ENCODE measurements at regions not wholly inside any gene's neighbourhood (a gene's known extent, or its start where the extent isn't known, plus 50 kb on each side); places are given as distances from the start of the nearest gene placed in this dataset.
"Not testable (repeated sequence)": the region's sequence is repeated elsewhere in the genome, so short reads cannot be mapped to it uniquely, and the experiment has no call there.

GRCh38 chr3:94616833-94617232 is 554.0 kb downstream of the NSUN3 start:
- H3K9me3 Mint-ChIP-seq = no peaks in the 10 kb centered on the region
- no peak overlapping the region for H3K4me3 Mint-ChIP-seq
- H3K4me1 Mint-ChIP-seq (ENCODE audit: low read depth) = no peaks in the 10 kb centered on the region
- no peaks in the 10 kb centered on the region for H3K27me3 Mint-ChIP-seq (ENCODE audit: insufficient read depth)
- intact Hi-C loops (cut with micrococcal nuclease) = no loop called here
- no peak for DNase-seq (ENCODE audit: low spot score)
- H3K36me3 Mint-ChIP-seq (ENCODE audit: low read depth) = no peaks in the 10 kb centered on the region
- H3K27ac Mint-ChIP-seq = no peak overlapping the region

DNA sequence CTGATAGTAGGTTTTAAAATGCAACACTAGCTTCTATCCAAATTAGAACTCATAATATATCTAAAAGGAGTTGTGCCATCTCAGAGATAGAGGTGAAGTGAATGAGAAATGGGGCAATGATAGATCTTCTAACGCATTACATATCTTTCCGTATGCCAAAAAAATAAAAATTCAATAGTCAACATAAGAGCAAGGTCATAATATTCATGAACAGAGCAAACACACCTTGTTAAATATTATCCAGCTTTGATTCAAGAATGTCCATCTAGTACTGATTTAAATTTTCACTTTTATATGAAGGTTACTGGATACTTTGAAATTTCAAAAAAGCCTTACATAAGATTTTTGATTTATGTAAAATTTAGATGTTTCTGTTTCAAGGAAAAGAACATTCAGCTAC is 554.5 kb downstream of the NSUN3 start:
- no peaks in the 10 kb centered on the region for H3K27me3 Mint-ChIP-seq (ENCODE audit: insufficient read depth)
- intact Hi-C loops (cut with micrococcal nuclease) = no loop called here
- H3K4me1 Mint-ChIP-seq (ENCODE audit: low read depth) = no peaks in the 10 kb centered on the region
- H3K9me3 Mint-ChIP-seq = no peaks in the 10 kb centered on the region
- H3K36me3 Mint-ChIP-seq (ENCODE audit: low read depth) = no peaks in the 10 kb centered on the region
- no peak overlapping the region for H3K4me3 Mint-ChIP-seq
- no peak for DNase-seq (ENCODE audit: low spot score)
- H3K27ac Mint-ChIP-seq = no peak overlapping the region

GRCh38 chr3:94619643-94620042 is 556.8 kb downstream of the NSUN3 start:
- intact Hi-C loops (cut with micrococcal nuclease) = no loop called here

DNA sequence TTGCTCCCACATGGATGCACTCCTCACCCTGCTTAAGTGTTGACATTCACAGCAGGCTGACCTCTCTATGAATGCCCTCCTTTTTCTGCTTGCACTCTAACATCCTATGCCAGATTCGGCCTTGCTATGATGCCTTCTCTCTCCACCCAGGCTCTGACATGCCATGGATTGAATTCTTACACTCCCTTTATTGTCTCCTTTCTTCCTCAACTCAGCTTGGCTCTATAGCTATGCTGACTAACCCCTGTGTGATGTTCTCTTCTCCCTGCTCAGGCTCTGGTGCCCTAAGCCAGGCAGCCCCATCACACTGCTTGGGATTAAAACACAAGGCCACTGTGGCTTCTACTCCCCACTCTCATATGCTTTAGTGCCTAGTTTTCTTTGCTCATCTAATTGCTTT is 563.7 kb downstream of the NSUN3 start:
- H3K4me1 Mint-ChIP-seq (ENCODE audit: low read depth) = no peaks in the 10 kb centered on the region
- H3K4me3 Mint-ChIP-seq = no peak overlapping the region
- H3K36me3 Mint-ChIP-seq (ENCODE audit: low read depth) = no peaks in the 10 kb centered on the region
- DNase-seq (ENCODE audit: low spot score) = no peak
- intact Hi-C loops (cut with micrococcal nuclease) = no loop called here
- H3K27ac Mint-ChIP-seq = no peak overlapping the region
- H3K27me3 Mint-ChIP-seq (ENCODE audit: insufficient read depth) = no peaks in the 10 kb centered on the region
- peaks cover 3% of the 10 kb centered on the region for H3K9me3 Mint-ChIP-seq

More at GRCh38 chr3:94619643-94620042, 556.8 kb downstream of the NSUN3 start:
- Mint-ChIP-seq H3K36me3 (ENCODE audit: low read depth) (no peaks in the 10 kb centered on the region), H3K4me3 (no peak overlapping the region), H3K27me3 (ENCODE audit: insufficient read depth) (no peaks in the 10 kb centered on the region), H3K4me1 (ENCODE audit: low read depth) (no peaks in the 10 kb centered on the region), H3K9me3 (no peaks in the 10 kb centered on the region), H3K27ac (no peak overlapping the region)
- DNase-seq (ENCODE audit: low spot score) = no peak

DNA sequence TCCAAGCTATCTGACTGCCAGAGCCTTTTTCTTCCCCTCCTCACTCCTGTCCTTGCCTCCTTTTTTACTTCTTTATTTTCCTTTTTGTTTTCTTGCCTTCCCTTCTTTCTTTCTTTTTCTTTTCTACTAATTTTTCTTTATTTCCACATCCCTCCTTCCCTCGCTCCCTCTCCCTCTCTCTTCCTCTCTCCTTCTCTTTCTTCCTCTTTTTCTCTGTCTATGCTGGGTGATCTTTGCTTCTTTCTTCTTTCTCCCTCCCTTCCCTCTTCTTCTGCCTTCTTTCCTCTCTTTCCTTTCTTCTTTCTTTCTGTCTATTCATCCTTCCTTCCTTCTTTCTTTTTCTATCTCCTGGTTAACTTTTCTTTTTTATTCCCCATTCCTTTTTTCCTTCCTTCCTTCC is 564.8 kb downstream of the NSUN3 start:
- Mint-ChIP-seq H3K27me3 (ENCODE audit: insufficient read depth) (no peaks in the 10 kb centered on the region), H3K36me3 (ENCODE audit: low read depth) (no peaks in the 10 kb centered on the region), H3K4me3 (no peak overlapping the region), H3K4me1 (ENCODE audit: low read depth) (no peaks in the 10 kb centered on the region), H3K9me3 (peaks cover 12% of the 10 kb centered on the region), H3K27ac (no peak overlapping the region)
- intact Hi-C loops (cut with micrococcal nuclease) = no loop called here
- DNase-seq (ENCODE audit: low spot score) = no peak

GRCh38 chr3:94643400-94643799 is 580.5 kb downstream of the NSUN3 start:
- Mint-ChIP-seq H3K4me1 (ENCODE audit: low read depth) (no peaks in the 10 kb centered on the region), H3K27me3 (ENCODE audit: insufficient read depth) (no peaks in the 10 kb centered on the region), H3K4me3 (no peak overlapping the region), H3K27ac (no peak overlapping the region), H3K9me3 (peaks cover 4% of the 10 kb centered on the region), H3K36me3 (ENCODE audit: low read depth) (no peaks in the 10 kb centered on the region)
- no peak for DNase-seq (ENCODE audit: low spot score)
- intact Hi-C loops (cut with micrococcal nuclease) = no loop called here

GRCh38 chr3:94645790-94646189 is 582.9 kb downstream of the NSUN3 start:
- Mint-ChIP-seq H3K4me3 (no peak overlapping the region), H3K27me3 (ENCODE audit: insufficient read depth) (no peaks in the 10 kb centered on the region), H3K36me3 (ENCODE audit: low read depth) (no peaks in the 10 kb centered on the region), H3K9me3 (peaks cover 9% of the 10 kb centered on the region), H3K27ac (no peak overlapping the region), H3K4me1 (ENCODE audit: low read depth) (no peaks in the 10 kb centered on the region)
- intact Hi-C loops (cut with micrococcal nuclease) = no loop called here
- no peak for DNase-seq (ENCODE audit: low spot score)

DNA sequence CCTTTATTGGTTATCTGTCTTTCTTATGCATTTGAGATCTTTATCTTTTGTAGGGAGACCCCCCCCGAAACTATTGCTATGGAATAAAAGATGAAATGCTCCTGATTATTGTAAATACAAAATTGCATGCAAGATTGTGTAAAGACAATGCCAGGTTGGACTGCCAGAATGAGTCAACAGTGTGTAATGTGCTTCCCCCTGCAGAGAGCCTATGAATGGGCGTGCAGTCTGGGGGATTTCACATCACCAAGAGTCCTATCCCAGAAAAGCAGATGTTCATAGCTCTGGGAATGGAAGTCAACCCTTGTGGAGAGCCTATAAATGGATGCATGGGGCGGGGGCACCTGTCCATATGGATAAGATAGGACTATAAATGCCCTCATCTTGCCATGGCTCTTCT is 584.3 kb downstream of the NSUN3 start:
- H3K4me1 Mint-ChIP-seq (ENCODE audit: low read depth) = no peaks in the 10 kb centered on the region

GRCh38 chr3:94648270-94649180 is 585.7 kb downstream of the NSUN3 start:
- intact Hi-C loops (cut with micrococcal nuclease) = not testable (repeated sequence)

More for the DNA sequence above, 584.3 kb downstream of the NSUN3 start:
- Mint-ChIP-seq H3K27ac (no peak overlapping the region), H3K27me3 (ENCODE audit: insufficient read depth) (no peaks in the 10 kb centered on the region), H3K4me3 (no peak overlapping the region), H3K36me3 (ENCODE audit: low read depth) (no peaks in the 10 kb centered on the region), H3K9me3 (peaks cover 9% of the 10 kb centered on the region)
- DNase-seq (ENCODE audit: low spot score) = no peak
- intact Hi-C loops (cut with micrococcal nuclease) = no loop called here

DNA sequence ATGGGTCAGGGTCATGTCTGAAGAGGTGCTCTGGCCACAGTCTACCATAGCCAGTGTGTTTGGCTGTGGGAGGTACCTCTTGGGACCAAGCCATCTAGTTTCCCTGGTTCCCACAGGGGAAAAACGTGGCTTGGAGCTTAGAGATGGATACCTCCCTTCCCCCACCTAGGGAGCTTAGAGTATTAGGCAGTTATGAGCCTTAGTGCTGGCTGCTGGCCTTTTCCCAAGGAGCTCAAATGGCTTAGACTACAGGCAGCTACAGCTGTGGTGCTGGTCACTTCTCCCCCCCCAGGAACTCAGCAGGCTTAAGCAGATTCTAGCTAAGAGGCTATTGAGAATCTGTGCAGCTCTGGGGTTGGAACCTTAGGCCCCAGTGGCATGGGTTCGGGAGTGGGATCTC is 591.2 kb downstream of the NSUN3 start:
- Mint-ChIP-seq H3K27me3 (ENCODE audit: insufficient read depth) (peaks cover 2% of the 10 kb centered on the region), H3K9me3 (peaks cover 6% of the 10 kb centered on the region), H3K36me3 (ENCODE audit: low read depth) (no peaks in the 10 kb centered on the region), H3K4me3 (no peak overlapping the region), H3K4me1 (ENCODE audit: low read depth) (no peaks in the 10 kb centered on the region), H3K27ac (no peak overlapping the region)
- DNase-seq (ENCODE audit: low spot score) = no peak
- intact Hi-C loops (cut with micrococcal nuclease) = no loop called here

More at GRCh38 chr3:94648270-94649180, 585.7 kb downstream of the NSUN3 start:
- not testable (repeated sequence) for H3K4me1 Mint-ChIP-seq (ENCODE audit: low read depth); DNase-seq (ENCODE audit: low spot score); H3K4me3 Mint-ChIP-seq; H3K27me3 Mint-ChIP-seq (ENCODE audit: insufficient read depth); H3K27ac Mint-ChIP-seq; H3K36me3 Mint-ChIP-seq (ENCODE audit: low read depth)
- peaks cover 16% of the 10 kb centered on the region for H3K9me3 Mint-ChIP-seq

DNA sequence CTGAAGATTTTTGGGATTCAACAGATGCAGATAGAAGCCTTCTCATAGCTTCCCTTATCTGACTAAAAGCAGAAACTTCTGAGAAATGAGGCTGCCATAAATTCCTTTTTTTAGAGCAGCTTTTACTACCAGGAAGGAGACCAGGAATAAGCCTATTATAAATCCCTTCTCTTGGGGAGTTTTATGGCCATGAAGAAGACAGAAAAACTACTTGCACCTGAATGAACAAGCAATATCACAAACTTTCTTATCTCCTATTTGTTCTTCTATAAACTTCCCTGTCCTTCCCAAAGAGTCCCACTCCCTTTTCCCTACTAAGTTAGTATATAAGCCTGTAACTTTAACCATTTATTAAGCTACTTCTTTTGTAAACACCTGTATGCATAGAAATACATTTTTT is 603.1 kb downstream of the NSUN3 start:
- no peak overlapping the region for H3K4me3 Mint-ChIP-seq
- no peaks in the 10 kb centered on the region for H3K9me3 Mint-ChIP-seq
- H3K36me3 Mint-ChIP-seq (ENCODE audit: low read depth) = no peaks in the 10 kb centered on the region
- H3K27ac Mint-ChIP-seq = no peak overlapping the region
- intact Hi-C loops (cut with micrococcal nuclease) = no loop called here
- DNase-seq (ENCODE audit: low spot score) = no peak
- H3K27me3 Mint-ChIP-seq (ENCODE audit: insufficient read depth) = no peaks in the 10 kb centered on the region
- H3K4me1 Mint-ChIP-seq (ENCODE audit: low read depth) = no peaks in the 10 kb centered on the region

DNA sequence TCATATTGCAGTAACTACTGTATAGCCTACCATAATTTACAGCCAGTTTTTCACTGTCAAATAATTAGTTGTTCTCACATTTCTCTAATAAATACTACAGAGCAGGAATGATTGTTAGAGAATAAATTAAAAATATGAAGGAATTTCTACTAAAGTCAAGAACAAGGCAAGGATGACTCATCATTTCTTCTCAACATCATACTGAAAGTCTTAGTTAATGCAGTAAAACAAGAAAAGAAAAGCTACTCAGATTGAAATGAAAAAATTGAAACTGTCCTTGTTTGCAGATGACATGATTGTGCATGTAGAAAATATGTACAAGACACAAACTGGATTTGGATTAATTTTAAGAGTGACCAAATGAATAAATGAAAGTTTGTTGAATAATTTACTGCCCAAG is 608.2 kb downstream of the NSUN3 start:
- intact Hi-C loops (cut with micrococcal nuclease) = no loop called here
- Mint-ChIP-seq H3K9me3 (peaks cover 5% of the 10 kb centered on the region), H3K36me3 (ENCODE audit: low read depth) (no peaks in the 10 kb centered on the region), H3K27me3 (ENCODE audit: insufficient read depth) (no peaks in the 10 kb centered on the region), H3K4me1 (ENCODE audit: low read depth) (no peaks in the 10 kb centered on the region), H3K27ac (no peak overlapping the region), H3K4me3 (no peak overlapping the region)
- no peak for DNase-seq (ENCODE audit: low spot score)

GRCh38 chr3:94673876-94674275 is 611.0 kb downstream of the NSUN3 start:
- intact Hi-C loops (cut with micrococcal nuclease) = no loop called here
- peaks cover 18% of the 10 kb centered on the region for H3K9me3 Mint-ChIP-seq
- H3K27ac Mint-ChIP-seq = no peak overlapping the region
- H3K4me1 Mint-ChIP-seq (ENCODE audit: low read depth) = no peaks in the 10 kb centered on the region
- no peaks in the 10 kb centered on the region for H3K36me3 Mint-ChIP-seq (ENCODE audit: low read depth)
- no peak overlapping the region for H3K4me3 Mint-ChIP-seq
- DNase-seq (ENCODE audit: low spot score) = no peak
- no peaks in the 10 kb centered on the region for H3K27me3 Mint-ChIP-seq (ENCODE audit: insufficient read depth)

GRCh38 chr3:94686208-94686607 is 623.3 kb downstream of the NSUN3 start:
- intact Hi-C loops (cut with micrococcal nuclease) = no loop called here
- Mint-ChIP-seq H3K27me3 (ENCODE audit: insufficient read depth) (no peaks in the 10 kb centered on the region), H3K4me1 (ENCODE audit: low read depth) (no peaks in the 10 kb centered on the region), H3K9me3 (peaks cover 5% of the 10 kb centered on the region), H3K36me3 (ENCODE audit: low read depth) (no peaks in the 10 kb centered on the region), H3K27ac (no peak overlapping the region), H3K4me3 (no peak overlapping the region)
- DNase-seq (ENCODE audit: low spot score) = no peak

All from activated T-helper 1 cell treated with anti-CD3 and anti-CD28 coated beads, Interleukin-12 subunit alpha, Interleukin-12 subunit beta, Interleukin-2, Interleukin-4 antibody, amounts not matched to agents 30 ng/mL and 10 ng/mL and 1 ng/mL, durations not matched to agents 14 hours and 24 hours and 36 hours (primary cell).